A549 (cell line): ENCODE measurements at regions not wholly inside any gene's neighbourhood (a gene's known extent, or its start where the extent isn't known, plus 50 kb on each side); places are given as distances from the start of the nearest gene placed in this dataset.

ENCODE experiments used
- ATAC-seq, 2 experiments: fragments of 200-7000 bp in 1 of 2; fragments of >200 bp in 1 of 2; cut with Nextera tagmentation in 1 of 2; cut with Tn5 transposase in 1 of 2; 3 replicates each; pipeline versions ENCODE4 v1.8.0 to v1.9.1; 2018 to 2020; ENCODE audit warnings: mild to moderate bottlenecking in 1 of 2, moderate library complexity in 1 of 2
- CTCF ChIA-PET: fragments of 300-600 bp; sonication (Branson Sonifier 250); formaldehyde crosslinking; extraction: SDS; loops from one replicate; lab custom pipeline; 2021; ENCODE audit warnings: antibody characterized with exemption, inconsistent platforms; lab: Yijun Ruan, JAX
- POLR2A ChIA-PET: fragments of 350-600 bp; formaldehyde crosslinking; extraction: SDS; loops from one replicate; lab custom pipeline; 2021; ENCODE audit warnings: antibody characterized with exemption, inconsistent platforms; lab: Yijun Ruan, JAX
- DNase-seq, 2 experiments: peaks; one replicate each; pipeline versions ENCODE4 v3.0.0 to v3.0.0-alpha.2; 2011 to 2016; ENCODE audit warnings: low read depth in 1 of 2, low spot score in 1 of 2
- FAIRE-seq: peaks from 2 replicates; lab custom pipeline; 2011; peaks lifted over from hg19 to GRCh38; lab: Jason Lieb, UNC
- H3K27ac ChIP-seq, 2 experiments: fragments of >200 bp; sonication (Bioruptor Twin); formaldehyde crosslinking; 3 replicates each; pipeline ENCODE4 v1.5.1; 2016 to 2017
- H3K4me1 ChIP-seq: fragments of >200 bp; sonication (Bioruptor Twin); formaldehyde crosslinking; 3 replicates; pipeline ENCODE4 v1.6.1; 2016
- H3K4me2 ChIP-seq: fragments of >200 bp; sonication (Bioruptor Twin); formaldehyde crosslinking; 3 replicates; pipeline ENCODE4 v1.6.1; 2016
- H3K4me3 ChIP-seq: fragments of >200 bp; sonication (Bioruptor Twin); formaldehyde crosslinking; 3 replicates; pipeline ENCODE4 v1.5.1; 2016
- H3K9me3 ChIP-seq: fragments of >200 bp; sonication (Bioruptor Twin); formaldehyde crosslinking; 3 replicates; pipeline ENCODE4 v1.6.1; 2016
- ATOH8 ChIP-seq: fragments of 250-450 bp; sonication (Bioruptor Pico); IDR thresholded peaks from 2 replicates; pipeline ENCODE4 v1.5.0; 2020; ENCODE audit warnings: low read depth, mild to moderate bottlenecking, moderate library complexity
- BCL3 ChIP-seq: fragments of >200 bp; sonication (Bioruptor Twin); formaldehyde crosslinking; IDR thresholded peaks from 3 replicates; pipeline ENCODE4 v1.6.1; 2016
- CBX8 ChIP-seq: fragments of 200-600 bp; sonication (generic); IDR thresholded peaks from 2 replicates; pipeline ENCODE4 v1.6.1; 2016
- CEBPB ChIP-seq, 2 experiments: fragments of >200 bp in 1 of 2; sonication (Bioruptor Twin) in 1 of 2; formaldehyde crosslinking in 1 of 2; IDR thresholded peaks; 2 replicates each; pipeline ENCODE4 v1.6.1; 2012 to 2016
- EHMT2 ChIP-seq: fragments of 200-600 bp; sonication (generic); IDR thresholded peaks from 2 replicates; pipeline ENCODE4 v1.6.1; 2016; ENCODE audit warnings: antibody characterized with exemption, low read depth, mild to moderate bottlenecking, moderate library complexity
- EP300 ChIP-seq, 2 experiments: fragments of >200 bp; sonication (Bioruptor Twin); formaldehyde crosslinking; IDR thresholded peaks; 2 replicates in 1 of 2; 3 replicates in 1 of 2; pipeline ENCODE4 v1.6.1; 2016 to 2017
- ESRRA ChIP-seq: fragments of 150-350 bp; IDR thresholded peaks from 2 replicates; pipeline ENCODE4 v1.6.1; 2014; ENCODE audit warnings: mild to moderate bottlenecking, low read length, borderline replicate concordance
- FOSB ChIP-seq: fragments of 250-450 bp; sonication (Bioruptor Pico); IDR thresholded peaks from 2 replicates; pipeline ENCODE4 v1.5.0; 2020; ENCODE audit warnings: mild to moderate bottlenecking, moderate library complexity
- FOSL2 ChIP-seq, 2 experiments: fragments of 450-650 bp in 1 of 2; fragments of >200 bp in 1 of 2; sonication (Bioruptor Twin) in 1 of 2; formaldehyde crosslinking; IDR thresholded peaks; 2 replicates each; pipeline versions ENCODE4 v1.5.0 to v1.6.1; 2016 to 2020; ENCODE audit warnings: mild to moderate bottlenecking in 1 of 2, moderate library complexity in 1 of 2
- HDAC2 ChIP-seq: fragments of 200-600 bp; sonication (generic); IDR thresholded peaks from 2 replicates; pipeline ENCODE4 v1.6.1; 2016
- HOXB5 ChIP-seq: fragments of 250-450 bp; sonication (Bioruptor Pico); IDR thresholded peaks from 2 replicates; pipeline ENCODE4 v1.5.0; 2020; ENCODE audit warnings: mild to moderate bottlenecking, moderate library complexity
- JUNB ChIP-seq: fragments of >200 bp; sonication (Bioruptor Twin); formaldehyde crosslinking; IDR thresholded peaks from 2 replicates; pipeline ENCODE4 v1.6.1; 2016
- KDM1A ChIP-seq: fragments of 200-600 bp; sonication (generic); IDR thresholded peaks from 2 replicates; pipeline ENCODE4 v1.6.1; 2016; ENCODE audit warnings: low read depth, mild to moderate bottlenecking
- KDM5A ChIP-seq: fragments of 200-600 bp; sonication (generic); IDR thresholded peaks from 2 replicates; pipeline ENCODE4 v1.6.1; 2016; ENCODE audit warnings: antibody characterized with exemption, mild to moderate bottlenecking
- MYC ChIP-seq: IDR thresholded peaks from 2 replicates; pipeline ENCODE4 v1.6.1; 2012; ENCODE audit warnings: mild to moderate bottlenecking, inconsistent platforms, low read length, improper control_type of control experiment, borderline replicate concordance
- NPAS2 ChIP-seq: fragments of 250-450 bp; sonication (Bioruptor Pico); IDR thresholded peaks from 2 replicates; pipeline ENCODE4 v1.8.0; 2022; ENCODE audit warnings: mild to moderate bottlenecking, moderate library complexity, borderline replicate concordance
- PHF8 ChIP-seq: fragments of 200-600 bp; sonication (generic); IDR thresholded peaks from 2 replicates; pipeline ENCODE4 v1.6.1; 2016; ENCODE audit warnings: low read depth, mild to moderate bottlenecking, antibody characterized with exemption, moderate library complexity, borderline replicate concordance
- POLR2A ChIP-seq: IDR thresholded peaks from 2 replicates; pipeline ENCODE4 v1.6.1; 2012; ENCODE audit warnings: mild to moderate bottlenecking, low read length
- RAD21 ChIP-seq, 2 experiments: fragments of >200 bp in 1 of 2; sonication (Bioruptor Twin) in 1 of 2; formaldehyde crosslinking in 1 of 2; IDR thresholded peaks in 1 of 2; conservative IDR thresholded peaks in 1 of 2; 2 replicates in 1 of 2; 3 replicates in 1 of 2; pipeline ENCODE4 v1.6.1; 2012 to 2018; ENCODE audit warnings: inconsistent platforms in 1 of 2
- RCOR1 ChIP-seq: fragments of 150-350 bp; IDR thresholded peaks from 2 replicates; pipeline ENCODE4 v1.6.1; 2014; ENCODE audit warnings: antibody characterized with exemption, low read length, low read depth
- SMC3 ChIP-seq: fragments of >200 bp; sonication (Bioruptor Twin); formaldehyde crosslinking; IDR thresholded peaks from 3 replicates; pipeline ENCODE4 v1.6.1; 2018; ENCODE audit warnings: inconsistent platforms
- SREBF2 ChIP-seq: fragments of 450-650 bp; IDR thresholded peaks from 2 replicates; pipeline ENCODE4 v1.6.1; 2014; ENCODE audit warnings: mild to moderate bottlenecking, moderate library complexity
- TP53 ChIP-seq: fragments of 250-450 bp; sonication (Bioruptor Pico); IDR thresholded peaks from 2 replicates; pipeline ENCODE4 v1.5.0; 2021; ENCODE audit warnings: mild to moderate bottlenecking, moderate library complexity
- ZFP36 ChIP-seq: fragments of 450-650 bp; IDR thresholded peaks from 2 replicates; pipeline ENCODE4 v1.6.1; 2014; ENCODE audit warnings: borderline replicate concordance; ENCODE audit not compliant: partially characterized antibody
- ZNF302 ChIP-seq: fragments of 250-450 bp; sonication (Bioruptor Pico); IDR thresholded peaks from 2 replicates; pipeline ENCODE4 v1.9.0; 2021; ENCODE audit warnings: inconsistent platforms, mild to moderate bottlenecking, moderate library complexity
- WGBS: methylation state at CpG from one replicate; pipeline ENCODE4 v1.1.6; 2017; ENCODE audit errors: missing lambda C conversion rate; 5-methylcytosine and 5-hydroxymethylcytosine counted together
- TF ChIP-seq, protein P1 (sequence below): IDR thresholded peaks from 2 replicates; pipeline ENCODE4 v1.6.1; 2012
- TF ChIP-seq, protein P2 (sequence below): fragments of >200 bp; sonication (Bioruptor Twin); formaldehyde crosslinking; IDR thresholded peaks from 3 replicates; pipeline ENCODE4 v1.5.1; 2016
- TF ChIP-seq, protein P3 (sequence below): fragments of 200-600 bp; sonication (generic); IDR thresholded peaks from 2 replicates; pipeline ENCODE4 v1.6.1; 2016; ENCODE audit warnings: antibody characterized with exemption, mild to moderate bottlenecking, moderate library complexity

DNA sequence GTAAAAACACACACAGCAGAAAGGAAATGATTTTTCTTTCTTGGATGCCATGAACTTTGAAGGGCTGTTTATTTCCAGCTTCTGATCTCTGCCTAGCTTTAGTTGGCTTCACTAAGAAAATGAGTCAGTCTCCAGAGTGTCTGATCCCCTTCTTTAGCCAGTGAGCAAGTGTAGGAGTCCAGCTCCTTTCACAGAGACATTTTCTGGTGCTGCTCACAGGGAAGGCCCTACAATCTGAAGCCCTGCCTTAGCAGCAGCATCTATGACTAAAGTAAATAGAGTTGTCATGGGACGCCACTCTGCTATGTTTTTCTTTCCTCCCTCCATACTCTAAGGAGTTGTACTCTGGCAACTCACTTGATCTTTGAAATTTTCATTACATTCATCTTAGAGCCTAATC lies 103.5 kb downstream of the RPAP3 start:
- ChIA-PET POLR2A (no interaction called here), CTCF (interaction anchor here (0.7 to 1.5 kb wide), 3 partner anchors 10 to 235 kb away, joined by 3 to 6 read pairs (median 3); no protein-coding TSS in a partner anchor)
- no peak overlapping the region for H3K27ac ChIP-seq
- 93% methylated on average over 1 of the region's 1 CpG for WGBS
- H3K4me2 ChIP-seq = no peak overlapping the region
- TF ChIP-seq ATOH8 (CRISPR knock-in tag) = no peak
- no peak for FAIRE-seq
- peaks cover 33% of the 10 kb centered on the region for H3K9me3 ChIP-seq
- H3K4me3 ChIP-seq = no peak overlapping the region
- H3K4me1 ChIP-seq = no peaks in the 10 kb centered on the region
- ATAC-seq = no peak
- no peak for DNase-seq

DNA sequence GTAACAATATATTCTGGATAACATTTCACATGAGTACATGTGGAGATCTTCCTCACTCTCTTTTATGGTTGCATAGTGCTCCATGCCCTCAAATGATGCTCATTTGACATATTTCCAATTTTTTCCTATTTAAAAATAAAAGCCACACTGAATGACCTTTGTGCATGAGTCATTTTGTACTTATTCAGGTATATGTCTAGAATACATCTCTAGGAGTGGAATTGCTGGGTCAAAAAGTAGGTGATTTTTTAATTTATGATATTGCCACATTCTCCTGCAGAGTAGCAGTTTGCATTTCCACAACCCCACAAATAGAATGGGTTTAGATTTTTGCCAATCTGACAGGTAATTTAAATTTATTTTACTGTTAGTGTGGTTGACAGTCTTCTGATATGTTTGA lies 104.8 kb downstream of the RPAP3 start:
- CTCF ChIA-PET = interaction anchor here (1.2 to 1.6 kb wide), 2 partner anchors 15 to 568 kb away, joined by 3 to 4 read pairs; no protein-coding TSS in a partner anchor
- H3K27ac ChIP-seq = no peak overlapping the region
- FAIRE-seq = no peak
- H3K9me3 ChIP-seq = peaks cover 21% of the 10 kb centered on the region
- no peaks in the 10 kb centered on the region for H3K4me1 ChIP-seq
- no peak overlapping the region for H3K4me3 ChIP-seq
- TF ChIP-seq, protein P1, sequence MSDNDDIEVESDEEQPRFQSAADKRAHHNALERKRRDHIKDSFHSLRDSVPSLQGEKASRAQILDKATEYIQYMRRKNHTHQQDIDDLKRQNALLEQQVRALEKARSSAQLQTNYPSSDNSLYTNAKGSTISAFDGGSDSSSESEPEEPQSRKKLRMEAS = no peak
- TF ChIP-seq KDM5A (no peak), MYC (no peak), JUNB (no peak), EHMT2 (no peak), CEBPB (IDR thresholded peaks at IDR 0.05) (no peak), RCOR1 (no peak), ZFP36 (no peak), ESRRA (no peak), POLR2A (no peak), ZNF302 (CRISPR knock-in tag) (no peak), EP300 (IDR thresholded peaks at IDR 0.05) (no peak), FOSL2 (IDR thresholded peaks at IDR 0.05) (no peak), FOSL2 (CRISPR knock-in tag; IDR thresholded peaks at IDR 0.05) (no peak)
- ATAC-seq = no peak
- DNase-seq = no peak
- POLR2A ChIA-PET = no interaction called here
- H3K4me2 ChIP-seq = no peak overlapping the region

DNA sequence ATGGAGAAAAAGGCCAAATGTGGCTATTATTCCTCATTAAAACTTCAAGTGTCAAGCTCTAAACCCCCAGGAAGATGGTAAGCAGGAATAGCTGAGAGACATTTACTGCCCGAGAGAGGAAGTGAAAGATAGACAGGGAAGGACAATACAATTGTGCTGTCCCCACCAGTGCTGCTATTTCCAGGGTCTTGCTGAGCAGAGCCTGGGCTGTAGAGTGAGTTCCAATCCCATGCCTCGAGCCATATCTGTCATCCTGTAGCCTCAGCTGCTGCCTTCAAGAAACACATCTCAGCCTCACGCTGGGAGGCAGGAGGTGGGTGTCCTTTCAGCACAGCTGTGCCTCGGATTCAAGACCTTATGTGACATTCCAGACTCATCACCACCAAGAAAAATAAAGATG lies 114.0 kb downstream of the RPAP3 start:
- CTCF ChIA-PET = interaction anchor here (0.5 to 2.3 kb wide), 3 partner anchors 10 to 130 kb away, joined by 3 to 6 read pairs (median 4); no protein-coding TSS in a partner anchor
- WGBS = 52% methylated on average over 4 of the region's 4 CpGs
- DNase-seq (no peak), FAIRE-seq (no peak), ATAC-seq (no peak)
- H3K9me3 ChIP-seq = no peaks in the 10 kb centered on the region
- no peak overlapping the region for H3K27ac ChIP-seq
- no peak overlapping the region for H3K4me3 ChIP-seq
- H3K4me2 ChIP-seq = no peak overlapping the region
- H3K4me1 ChIP-seq = no peaks in the 10 kb centered on the region
- POLR2A ChIA-PET = no interaction called here
- TF ChIP-seq RAD21 (conservative IDR thresholded peaks at IDR 0.05 in 1 of 2, IDR thresholded peaks at IDR 0.05 in 1 of 2) (no peak), SMC3 (no peak), PHF8 (no peak), HOXB5 (CRISPR knock-in tag) (no peak), NPAS2 (no peak), SREBF2 (no peak), MYC (no peak), KDM1A (no peak), BCL3 (no peak), POLR2A (no peak), HDAC2 (no peak), TP53 (CRISPR knock-in tag) (no peak), ESRRA (no peak), FOSB (CRISPR knock-in tag) (no peak), CBX8 (no peak), RCOR1 (no peak)
- TF ChIP-seq, protein P2, sequence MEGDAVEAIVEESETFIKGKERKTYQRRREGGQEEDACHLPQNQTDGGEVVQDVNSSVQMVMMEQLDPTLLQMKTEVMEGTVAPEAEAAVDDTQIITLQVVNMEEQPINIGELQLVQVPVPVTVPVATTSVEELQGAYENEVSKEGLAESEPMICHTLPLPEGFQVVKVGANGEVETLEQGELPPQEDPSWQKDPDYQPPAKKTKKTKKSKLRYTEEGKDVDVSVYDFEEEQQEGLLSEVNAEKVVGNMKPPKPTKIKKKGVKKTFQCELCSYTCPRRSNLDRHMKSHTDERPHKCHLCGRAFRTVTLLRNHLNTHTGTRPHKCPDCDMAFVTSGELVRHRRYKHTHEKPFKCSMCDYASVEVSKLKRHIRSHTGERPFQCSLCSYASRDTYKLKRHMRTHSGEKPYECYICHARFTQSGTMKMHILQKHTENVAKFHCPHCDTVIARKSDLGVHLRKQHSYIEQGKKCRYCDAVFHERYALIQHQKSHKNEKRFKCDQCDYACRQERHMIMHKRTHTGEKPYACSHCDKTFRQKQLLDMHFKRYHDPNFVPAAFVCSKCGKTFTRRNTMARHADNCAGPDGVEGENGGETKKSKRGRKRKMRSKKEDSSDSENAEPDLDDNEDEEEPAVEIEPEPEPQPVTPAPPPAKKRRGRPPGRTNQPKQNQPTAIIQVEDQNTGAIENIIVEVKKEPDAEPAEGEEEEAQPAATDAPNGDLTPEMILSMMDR = no peak
- TF ChIP-seq, protein P3, sequence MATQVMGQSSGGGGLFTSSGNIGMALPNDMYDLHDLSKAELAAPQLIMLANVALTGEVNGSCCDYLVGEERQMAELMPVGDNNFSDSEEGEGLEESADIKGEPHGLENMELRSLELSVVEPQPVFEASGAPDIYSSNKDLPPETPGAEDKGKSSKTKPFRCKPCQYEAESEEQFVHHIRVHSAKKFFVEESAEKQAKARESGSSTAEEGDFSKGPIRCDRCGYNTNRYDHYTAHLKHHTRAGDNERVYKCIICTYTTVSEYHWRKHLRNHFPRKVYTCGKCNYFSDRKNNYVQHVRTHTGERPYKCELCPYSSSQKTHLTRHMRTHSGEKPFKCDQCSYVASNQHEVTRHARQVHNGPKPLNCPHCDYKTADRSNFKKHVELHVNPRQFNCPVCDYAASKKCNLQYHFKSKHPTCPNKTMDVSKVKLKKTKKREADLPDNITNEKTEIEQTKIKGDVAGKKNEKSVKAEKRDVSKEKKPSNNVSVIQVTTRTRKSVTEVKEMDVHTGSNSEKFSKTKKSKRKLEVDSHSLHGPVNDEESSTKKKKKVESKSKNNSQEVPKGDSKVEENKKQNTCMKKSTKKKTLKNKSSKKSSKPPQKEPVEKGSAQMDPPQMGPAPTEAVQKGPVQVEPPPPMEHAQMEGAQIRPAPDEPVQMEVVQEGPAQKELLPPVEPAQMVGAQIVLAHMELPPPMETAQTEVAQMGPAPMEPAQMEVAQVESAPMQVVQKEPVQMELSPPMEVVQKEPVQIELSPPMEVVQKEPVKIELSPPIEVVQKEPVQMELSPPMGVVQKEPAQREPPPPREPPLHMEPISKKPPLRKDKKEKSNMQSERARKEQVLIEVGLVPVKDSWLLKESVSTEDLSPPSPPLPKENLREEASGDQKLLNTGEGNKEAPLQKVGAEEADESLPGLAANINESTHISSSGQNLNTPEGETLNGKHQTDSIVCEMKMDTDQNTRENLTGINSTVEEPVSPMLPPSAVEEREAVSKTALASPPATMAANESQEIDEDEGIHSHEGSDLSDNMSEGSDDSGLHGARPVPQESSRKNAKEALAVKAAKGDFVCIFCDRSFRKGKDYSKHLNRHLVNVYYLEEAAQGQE = no peak
- TF ChIP-seq, protein P1 = no peak
